Stomach (tissue), 4 donors: ENCODE measurements at regions not wholly inside any gene's neighbourhood (a gene's known extent, or its start where the extent isn't known, plus 50 kb on each side); places are given as distances from the start of the nearest gene placed in this dataset.

Experiments
- EP300 ChIP-seq: sonication (generic); formaldehyde crosslinking; IDR thresholded peaks from one replicate; pipeline ENCODE4 v1.6.1; 2017; ENCODE audit warnings: antibody characterized with exemption
- POLR2A ChIP-seq, 4 donors: fragments of 450-650 bp; IDR thresholded peaks; one replicate each; pipeline ENCODE4 v1.6.1; 2016; ENCODE audit warnings: antibody characterized with exemption in 4 of 4, control low read depth in 2 of 4, mild to moderate bottlenecking in 1 of 4, moderate library complexity in 1 of 4

DNA sequence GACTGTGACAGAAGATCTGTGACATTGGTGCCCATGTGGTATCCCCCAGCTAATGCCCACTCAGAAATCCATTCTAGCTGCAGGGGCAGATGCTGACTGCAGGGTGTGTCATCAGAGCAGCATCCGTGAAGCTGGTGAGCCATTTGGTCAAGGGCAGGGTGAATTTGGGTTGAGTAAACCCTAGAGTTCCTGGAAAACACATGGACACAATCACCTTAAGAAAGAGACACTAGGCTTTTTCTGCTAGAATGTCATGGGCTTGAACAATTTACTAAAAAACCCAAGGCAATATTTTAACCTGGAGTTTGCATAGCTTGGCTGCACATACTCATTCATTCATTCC lies 100.0 kb downstream of the ADAMTS15 start:
- TF ChIP-seq POLR2A (IDR thresholded peaks at IDR 0.05) (no peak), EP300 (no peak)
